Left cardiac atrium (tissue), 4 donors: ENCODE measurements at regions not wholly inside any gene's neighbourhood (a gene's known extent, or its start where the extent isn't known, plus 50 kb on each side); places are given as distances from the start of the nearest gene placed in this dataset.
"Not testable (repeated sequence)": the region's sequence is repeated elsewhere in the genome, so short reads cannot be mapped to it uniquely, and the experiment has no call there.

Experiments
- ATAC-seq, 2 donors: fragments of 200-7000 bp; cut with Tn5 transposase; one replicate each; pipeline ENCODE4 v1.9.1; 2020; ENCODE audit warnings: mild to moderate bottlenecking in 2 of 2, moderate library complexity in 2 of 2
- DNase-seq: peaks from one replicate; pipeline ENCODE4 v3.0.0-alpha.2; 2020
- intact Hi-C, 2 donors: fragments of 100-400 bp; cut with DNase I; formaldehyde crosslinking; loops; one replicate each; pipeline versions ENCODE4 v1.14.1 to v1.15.1; 2022 to 2023
- donor health status: DM: no; HTN: yes; CAD: no.
- donor health status: DM: no; HTN: yes; CAD: no; lungs with severe emphysema.
- donor health status: DM: yes; HTN: yes; CAD: no.
- donor health status: Dilated cardiomyopathy.

DNA sequence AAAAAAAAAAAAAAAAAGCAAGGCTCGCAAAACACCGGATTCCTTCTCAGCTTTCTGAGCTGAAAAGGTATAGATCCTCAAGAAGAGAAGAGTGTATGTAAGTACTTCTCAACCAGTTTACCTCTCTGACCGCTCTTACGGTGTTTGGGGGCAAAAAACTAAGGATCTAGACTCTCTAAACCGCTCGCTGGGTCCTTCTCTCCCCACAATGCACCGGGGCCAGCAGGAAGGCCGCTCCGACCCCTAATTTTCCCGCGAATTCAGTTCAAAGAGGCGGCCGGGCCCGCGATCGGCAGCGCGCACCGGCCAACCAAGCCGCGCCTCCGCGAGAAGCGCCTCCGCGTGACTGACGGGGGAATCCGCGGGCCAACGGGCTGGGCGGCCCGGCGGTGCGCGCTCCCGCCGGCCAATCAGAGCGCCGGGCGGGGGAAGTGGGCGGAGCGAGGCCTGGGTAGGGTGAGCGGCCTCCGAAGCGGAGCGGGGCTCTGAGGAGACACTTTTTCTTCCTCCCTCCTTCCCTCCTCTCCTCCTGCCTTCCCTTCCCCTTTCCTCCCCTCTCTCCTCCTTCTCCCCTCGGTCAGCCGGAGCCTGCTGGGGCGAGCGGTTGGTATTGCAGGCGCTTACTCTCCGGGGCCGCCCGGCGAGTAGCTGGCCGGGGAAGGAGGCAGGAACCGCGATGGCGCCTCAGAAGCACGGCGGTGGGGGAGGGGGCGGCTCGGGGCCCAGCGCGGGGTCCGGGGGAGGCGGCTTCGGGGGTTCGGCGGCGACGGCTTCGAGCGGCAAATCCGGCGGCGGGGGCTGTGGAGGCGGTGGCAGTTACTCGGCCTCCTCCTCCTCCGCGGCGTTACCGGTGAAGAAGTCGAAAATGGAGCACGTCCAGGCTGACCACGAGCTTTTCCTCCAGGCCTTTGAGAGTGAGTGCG is 93.0 kb downstream of the CRLF3 start:
- peak; percentile 97 to 99 for ATAC-seq
- DNase-seq, result peak; percentile 88
- intact Hi-C loops, result not testable (repeated sequence)

- ATAC-seq, DNase-seq, intact Hi-C loops: not testable (repeated sequence)
Observed at GRCh38 chr17:30730837-30731209, 93.7 kb downstream of the CRLF3 start.

DNA sequence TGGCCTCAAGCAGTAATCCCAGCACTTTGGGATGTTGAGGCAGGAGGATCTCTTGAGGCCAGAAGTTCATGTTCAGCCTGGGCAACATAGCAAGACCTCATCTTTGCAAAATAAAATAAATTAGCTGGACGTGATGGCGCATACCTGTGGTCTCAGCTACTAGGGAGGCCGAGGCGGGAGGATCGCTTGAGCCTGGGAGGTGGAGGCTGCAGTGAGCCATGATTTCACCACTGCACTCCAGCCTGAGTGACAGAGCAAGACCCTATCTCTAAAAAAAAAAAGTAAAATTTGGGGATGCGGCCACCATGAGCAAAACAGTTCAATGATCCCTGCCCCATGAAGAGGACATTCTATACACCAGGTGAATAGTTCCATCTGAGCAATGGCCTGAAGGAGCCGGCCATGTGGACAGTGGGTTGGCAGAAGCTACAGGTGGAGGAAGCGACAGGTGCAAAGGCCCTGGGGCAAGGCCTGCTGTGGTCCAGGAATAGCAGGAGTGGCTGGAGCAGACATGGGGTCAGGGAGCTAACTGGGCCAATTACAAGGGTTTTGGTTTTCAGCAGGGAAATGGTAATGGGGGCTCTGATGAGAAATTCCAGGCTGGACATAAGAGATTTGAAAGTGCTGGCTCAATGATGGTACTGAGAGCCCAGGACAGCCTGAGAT is 94.2 kb downstream of the CRLF3 start:
- DNase-seq, ATAC-seq, intact Hi-C loops: not testable (repeated sequence)

DNA sequence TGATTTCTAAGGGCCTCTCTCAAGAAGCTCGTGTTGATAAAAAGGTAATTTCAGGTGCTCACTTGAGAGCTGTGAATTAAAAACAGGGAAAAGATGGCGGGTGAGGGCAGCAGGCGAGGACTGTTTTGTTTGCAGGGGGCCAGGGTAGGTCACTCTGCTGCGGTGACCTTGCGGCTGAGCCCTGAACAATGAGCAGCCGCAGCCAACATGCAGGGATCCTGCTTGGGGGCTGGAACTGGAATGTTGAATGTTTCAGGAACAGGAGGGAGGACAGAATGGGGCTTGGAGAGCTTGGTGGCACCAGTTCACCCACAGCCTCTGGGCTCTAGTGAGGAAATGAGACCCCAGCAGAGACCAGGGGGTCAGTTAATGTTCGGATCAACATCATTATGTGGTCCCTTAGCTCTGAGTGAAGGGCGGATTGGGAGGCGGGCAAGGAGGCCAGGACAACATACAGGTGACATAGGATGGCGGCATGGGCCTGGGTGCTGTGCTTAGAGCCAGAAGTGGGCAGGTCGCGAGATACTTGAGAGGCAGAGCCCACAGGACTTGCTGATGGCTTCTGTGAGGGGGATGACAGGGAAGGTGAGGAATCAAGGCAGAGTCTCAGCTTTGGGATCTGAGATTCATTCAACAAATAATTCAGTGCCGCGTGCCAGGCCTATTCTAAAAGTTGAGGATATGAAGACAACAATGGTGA is 94.9 kb downstream of the CRLF3 start:
- DNase-seq, intact Hi-C loops: not testable (repeated sequence)

GRCh38 chr17:30727517-30727916 is 97.0 kb downstream of the CRLF3 start:
- DNase-seq, ATAC-seq, intact Hi-C loops: not testable (repeated sequence)

More for the DNA sequence above, 94.9 kb downstream of the CRLF3 start:
- not testable (repeated sequence) for ATAC-seq

GRCh38 chr17:30726734-30727133 is 97.8 kb downstream of the CRLF3 start:
- intact Hi-C loops, DNase-seq, ATAC-seq: not testable (repeated sequence)

- intact Hi-C loops, ATAC-seq, DNase-seq: not testable (repeated sequence)
Observed at GRCh38 chr17:30726310-30726709, 98.2 kb downstream of the CRLF3 start.

DNA sequence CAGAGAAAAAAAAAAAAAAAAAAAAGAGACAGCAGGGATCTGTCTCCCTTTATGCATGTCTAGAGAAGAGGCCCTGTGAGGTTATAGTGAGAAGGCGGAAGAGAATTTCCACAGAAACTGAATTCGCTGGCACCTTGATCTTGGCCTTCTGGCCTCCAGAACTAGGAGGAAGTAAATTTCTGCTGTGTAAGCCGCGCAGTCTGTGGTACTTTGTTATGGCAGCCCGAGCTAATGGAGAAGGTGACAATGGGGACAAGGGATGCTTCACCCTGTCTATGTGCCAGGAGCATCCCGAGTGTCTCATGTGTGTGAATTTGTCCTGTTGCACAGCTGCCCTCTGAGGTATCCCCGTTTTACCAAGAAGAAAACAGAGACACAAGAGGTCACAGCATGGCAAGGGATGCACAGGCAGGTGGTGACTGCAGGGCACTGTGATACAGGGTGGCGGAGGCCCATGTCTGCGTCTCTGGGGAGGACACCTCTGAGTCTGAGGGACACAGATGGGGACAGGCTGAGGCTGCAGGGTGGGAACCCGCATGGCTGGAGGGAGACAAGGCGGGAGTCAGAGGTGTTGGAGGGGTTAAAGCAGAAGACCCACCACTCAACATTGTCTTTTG is 100.3 kb downstream of the CRLF3 start:
- ATAC-seq, DNase-seq, intact Hi-C loops: not testable (repeated sequence)

GRCh38 chr17:30722114-30722780 is 102.2 kb downstream of the CRLF3 start:
- ATAC-seq, intact Hi-C loops: not testable (repeated sequence)
- peak; percentile 4 for DNase-seq

GRCh38 chr17:30720971-30721370 is 103.5 kb downstream of the CRLF3 start:
- intact Hi-C loops, ATAC-seq: not testable (repeated sequence)
- DNase-seq, result peak; percentile 4

- ATAC-seq (no peak), DNase-seq (peak; percentile 16)
- intact Hi-C loops, result no loop called here
Observed at GRCh38 chr17:30720013-30720471, 104.5 kb downstream of the CRLF3 start.

DNA sequence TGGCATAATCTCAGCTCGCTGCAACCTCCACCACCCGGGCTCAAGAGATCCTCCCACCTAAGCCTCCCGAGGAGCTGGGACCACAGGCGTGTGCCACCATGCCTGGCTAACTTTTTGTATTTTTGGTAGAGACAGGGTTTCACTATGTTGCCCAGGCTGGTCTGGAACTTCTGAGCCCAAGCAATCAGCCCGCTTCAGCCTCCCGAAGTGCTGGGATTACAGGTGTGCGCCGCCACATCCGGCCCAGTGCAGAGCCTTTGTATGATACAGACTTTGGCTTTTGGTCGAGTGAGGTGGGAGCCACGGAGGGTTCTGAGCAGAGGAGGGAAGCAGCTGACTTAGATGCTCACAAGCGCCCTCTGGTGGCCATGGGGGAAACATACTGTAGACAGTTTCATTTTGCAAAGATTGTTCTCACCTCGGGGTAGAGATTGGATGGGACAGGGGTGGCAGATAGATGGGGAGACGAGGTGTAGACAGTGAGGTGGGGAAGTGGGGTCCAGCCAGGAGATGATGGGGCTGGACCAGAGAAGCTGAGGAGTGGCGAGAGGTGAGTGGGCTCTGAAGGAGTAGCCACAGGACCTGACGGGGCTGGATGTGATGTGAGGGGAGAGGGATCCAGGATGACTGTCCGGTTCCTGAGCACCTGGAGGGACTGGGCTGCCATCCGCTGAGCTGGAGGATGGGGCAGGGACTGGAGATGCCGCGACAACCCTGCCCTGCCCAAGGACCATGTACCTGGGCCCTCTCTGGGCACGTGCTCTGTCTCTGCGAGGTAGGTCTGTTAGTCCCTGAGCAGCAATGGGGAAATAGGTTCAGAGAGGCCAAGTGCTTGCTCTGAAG is 105.1 kb downstream of the CRLF3 start:
- peak; percentile 69 for DNase-seq
- intact Hi-C loops, result loop anchor here in 1 of 2 donors (5.0 kb wide), 1 partner anchor 242 kb away; the partner anchor contains the start of gene GOSR1
- ATAC-seq, result peak; percentile 41 to 57

- not testable (repeated sequence) for ATAC-seq
- intact Hi-C loops, result loop anchor here in 1 of 2 donors (5.0 kb wide), 1 partner anchor 241 kb away; the partner anchor contains the start of gene GOSR1
- DNase-seq, result peak; percentile 6
Observed at GRCh38 chr17:30718691-30719090, 105.8 kb downstream of the CRLF3 start.

GRCh38 chr17:30718099-30718447 is 106.4 kb downstream of the CRLF3 start:
- not testable (repeated sequence) for DNase-seq, ATAC-seq
- intact Hi-C loops, result loop anchor here in 1 of 2 donors (5.0 kb wide), 1 partner anchor 241 kb away; the partner anchor contains the start of gene GOSR1

DNA sequence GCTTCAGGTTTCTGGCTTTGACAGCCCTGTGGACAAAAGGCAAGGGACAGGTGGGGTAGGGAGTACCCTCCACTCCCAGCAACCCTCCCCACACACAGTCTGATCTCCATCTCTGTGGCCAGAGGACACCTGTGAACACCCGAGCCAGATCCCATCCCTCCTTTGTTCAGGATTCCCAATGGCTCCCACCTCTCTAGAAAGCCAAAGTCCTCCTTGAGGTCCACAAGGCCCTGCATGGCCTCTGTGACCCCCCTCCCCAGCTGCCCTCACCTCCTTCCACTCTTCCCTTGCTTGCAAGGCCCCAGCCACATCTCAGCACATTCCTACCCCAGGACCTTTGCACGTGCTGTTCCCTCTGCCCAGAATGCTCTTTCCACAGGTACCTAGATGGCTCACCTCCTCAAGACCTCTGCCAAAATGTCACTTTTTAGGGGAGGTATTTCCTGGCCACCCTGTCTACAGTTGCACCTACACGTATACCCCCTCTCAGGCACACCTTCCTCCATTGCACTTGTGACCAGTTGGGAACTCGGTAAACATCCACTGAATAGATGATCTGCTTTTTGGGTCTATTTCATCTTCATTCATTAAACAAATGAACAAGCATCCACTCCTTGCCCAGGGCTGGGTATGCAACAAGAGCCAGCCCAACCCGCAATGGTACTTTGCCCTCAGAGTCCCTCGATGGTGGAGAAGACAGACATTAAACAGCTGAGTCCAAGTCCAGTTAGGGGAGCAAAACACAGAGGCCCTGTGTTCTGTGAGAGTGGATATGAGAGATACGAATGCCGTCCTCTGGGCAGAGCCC is 107.0 kb downstream of the CRLF3 start:
- intact Hi-C loops, result loop anchor here in 1 of 2 donors (5.0 kb wide), 1 partner anchor 240 kb away; the partner anchor contains the start of gene GOSR1
- peak; percentile 5 for DNase-seq
- ATAC-seq, result no peak
